H1 (cell line): ENCODE measurements at regions not wholly inside any gene's neighbourhood (a gene's known extent, or its start where the extent isn't known, plus 50 kb on each side); places are given as distances from the start of the nearest gene placed in this dataset.

Experiments used
- CTCF ChIA-PET: fragments of 300-600 bp; sonication (Branson Sonifier 250); formaldehyde crosslinking; loops from one replicate; lab custom pipeline; 2021; ENCODE audit not compliant: partially characterized antibody; lab: Charles Lee
- POLR2A ChIA-PET: fragments of 300-600 bp; sonication (Branson Sonifier 250); formaldehyde crosslinking; loops from one replicate; lab custom pipeline; 2021; ENCODE audit warnings: inconsistent platforms; ENCODE audit not compliant: partially characterized antibody; lab: Charles Lee
- DNase-seq, 2 experiments: peaks; one replicate each; pipeline versions ENCODE4 v3.0.0 to v3.0.0-alpha.2; 2010 to 2022; ENCODE audit warnings: low spot score in 2 of 2, low read depth in 1 of 2, mixed read lengths in 1 of 2
- FAIRE-seq: peaks from 2 replicates; lab custom pipeline; 2011; peaks lifted over from hg19 to GRCh38; lab: Jason Lieb, UNC
- H2AFZ ChIP-seq: 2 replicates; pipeline ENCODE4 v1.8.1; 2012; ENCODE audit warnings: low read length, inconsistent platforms
- H2AK5ac ChIP-seq: 2 replicates; pipeline ENCODE4 v1.6.1; 2013; ENCODE audit warnings: low read depth, low read length
- H2BK120ac ChIP-seq: replicated peaks from 2 replicates; pipeline ENCODE3; 2013; ENCODE audit warnings: low read depth, low read length, inconsistent platforms
- H2BK12ac ChIP-seq: 2 replicates; pipeline ENCODE4 v1.6.1; 2013; ENCODE audit warnings: low read depth, low read length
- H2BK15ac ChIP-seq: 2 replicates; pipeline ENCODE4 v1.6.1; 2013; ENCODE audit warnings: low read length
- H2BK20ac ChIP-seq: 2 replicates; pipeline ENCODE4 v1.6.1; 2013; ENCODE audit warnings: low read length
- H2BK5ac ChIP-seq: 2 replicates; pipeline ENCODE4 v1.6.1; 2013; ENCODE audit warnings: low read depth, low read length
- H3K14ac ChIP-seq: 2 replicates; pipeline ENCODE4 v1.6.1; 2013; ENCODE audit warnings: inconsistent platforms; ENCODE audit not compliant: insufficient read length
- H3K18ac ChIP-seq: 2 replicates; pipeline ENCODE4 v1.6.1; 2013; ENCODE audit warnings: low read length; ENCODE audit errors: extremely low read depth
- H3K23ac ChIP-seq: 2 replicates; pipeline ENCODE4 v1.6.1; 2013; ENCODE audit warnings: inconsistent platforms; ENCODE audit not compliant: insufficient read length
- H3K23me2 ChIP-seq: 2 replicates; pipeline ENCODE4 v1.6.1; 2013; ENCODE audit warnings: low read depth, low read length
- H3K27ac ChIP-seq: 2 replicates; pipeline ENCODE4 v1.6.1; 2011; ENCODE audit warnings: low read depth, low read length, inconsistent platforms
- H3K27me3 ChIP-seq, 4 experiments: replicated peaks in 1 of 4; 1 replicate in 1 of 4; 2 replicates in 3 of 4; pipeline versions ENCODE4 v1.6.1 to v1.8.1; 2011 to 2013; ENCODE audit warnings: low read length in 3 of 4, mild to moderate bottlenecking in 3 of 4, inconsistent platforms in 2 of 4, mixed read lengths in 2 of 4, moderate library complexity in 1 of 4; ENCODE audit not compliant: control insufficient read depth in 3 of 4, insufficient read depth in 3 of 4; ENCODE audit errors: extremely low read depth in 1 of 4
- H3K36me3 ChIP-seq, 4 experiments: 2 replicates each; pipeline versions ENCODE4 v1.6.1 to v1.8.1; 2011 to 2013; ENCODE audit warnings: mild to moderate bottlenecking in 4 of 4, low read length in 3 of 4, moderate library complexity in 2 of 4, control low read depth in 1 of 4, inconsistent platforms in 1 of 4; ENCODE audit not compliant: insufficient read depth in 4 of 4, control insufficient read depth in 2 of 4
- H3K4ac ChIP-seq: replicated peaks from 2 replicates; pipeline ENCODE3; 2013; ENCODE audit warnings: low read length, low read depth, mixed read lengths, inconsistent platforms; ENCODE audit not compliant: insufficient read length
- H3K4me1 ChIP-seq, 4 experiments: replicated peaks in 1 of 4; 1 replicate in 1 of 4; 2 replicates in 3 of 4; pipeline versions ENCODE4 v1.6.1 to v1.8.1; 2011 to 2013; ENCODE audit warnings: low read length in 3 of 4, inconsistent platforms in 2 of 4, mixed read lengths in 1 of 4; ENCODE audit not compliant: insufficient read depth in 4 of 4, control insufficient read depth in 3 of 4
- H3K4me2 ChIP-seq, 2 experiments: 2 replicates each; pipeline versions ENCODE4 v1.6.1 to v1.8.1; 2011 to 2013; ENCODE audit warnings: low read depth in 2 of 2, low read length in 2 of 2, control low read depth in 1 of 2, inconsistent platforms in 1 of 2, mild to moderate bottlenecking in 1 of 2; ENCODE audit not compliant: insufficient read depth in 1 of 2
- H3K4me3 ChIP-seq, 4 experiments: fragments of 200-600, 300-600 bp in 1 of 4; sonication (generic), shearing (Covaris generic), sonication (Bioruptor Twin) in 1 of 4; 2 replicates each; pipeline versions ENCODE4 v1.5.1 to v1.8.1; 2011 to 2016; ENCODE audit warnings: low read length in 4 of 4, low read depth in 3 of 4, control low read depth in 2 of 4, inconsistent platforms in 2 of 4, mild to moderate bottlenecking in 2 of 4, mixed read lengths in 1 of 4, moderate library complexity in 1 of 4; ENCODE audit not compliant: insufficient read depth in 2 of 4; ENCODE audit errors: extremely low read depth in 1 of 4
- H3K56ac ChIP-seq: replicated peaks from 2 replicates; pipeline ENCODE3; 2013; ENCODE audit warnings: low read depth, mild to moderate bottlenecking, mixed read lengths, low read length, inconsistent platforms; ENCODE audit not compliant: insufficient read length
- H3K79me1 ChIP-seq: 2 replicates; pipeline ENCODE4 v1.6.1; 2013; ENCODE audit warnings: low read depth, low read length, control low read depth
- H3K79me2 ChIP-seq, 2 experiments: 2 replicates each; pipeline versions ENCODE4 v1.6.1 to v1.8.1; 2012 to 2013; ENCODE audit warnings: low read length in 2 of 2, mild to moderate bottlenecking in 2 of 2, inconsistent platforms in 1 of 2; ENCODE audit not compliant: insufficient read depth in 2 of 2, control insufficient read depth in 1 of 2
- H3K9ac ChIP-seq, 4 experiments: replicated peaks in 1 of 4; 1 replicate in 1 of 4; 2 replicates in 3 of 4; pipeline versions ENCODE4 v1.6.1 to v1.8.1; 2011 to 2013; ENCODE audit warnings: low read depth in 3 of 4, low read length in 3 of 4, control low read depth in 2 of 4, mild to moderate bottlenecking in 2 of 4, moderate library complexity in 2 of 4, inconsistent platforms in 1 of 4; ENCODE audit errors: extremely low read depth in 1 of 4
- H3K9me3 ChIP-seq, 2 experiments: 2 replicates each; pipeline versions ENCODE4 v1.6.1 to v1.8.1; 2012 to 2013; ENCODE audit warnings: mild to moderate bottlenecking in 2 of 2, moderate library complexity in 2 of 2, control low read depth in 1 of 2, inconsistent platforms in 1 of 2, low read depth in 1 of 2, low read length in 1 of 2, mixed read lengths in 1 of 2; ENCODE audit not compliant: insufficient read depth in 2 of 2
- H4K20me1 ChIP-seq, 2 experiments: replicated peaks in 1 of 2; 2 replicates each; pipeline versions ENCODE3 to v1.8.1; 2011 to 2013; ENCODE audit warnings: inconsistent platforms in 2 of 2, low read length in 2 of 2, mild to moderate bottlenecking in 1 of 2; ENCODE audit not compliant: insufficient read depth in 2 of 2, control insufficient read depth in 1 of 2
- H4K5ac ChIP-seq: 2 replicates; pipeline ENCODE4 v1.6.1; 2013; ENCODE audit warnings: low read length, low read depth, mixed read lengths, inconsistent platforms; ENCODE audit not compliant: insufficient read length
- H4K8ac ChIP-seq: 2 replicates; pipeline ENCODE4 v1.8.0; 2013; ENCODE audit warnings: mild to moderate bottlenecking, moderate library complexity, low read length, inconsistent platforms; ENCODE audit not compliant: insufficient read depth; ENCODE audit errors: extremely low read depth
- H4K91ac ChIP-seq: replicated peaks from 2 replicates; pipeline ENCODE3; 2013; ENCODE audit warnings: low read length, mixed read lengths, inconsistent platforms; ENCODE audit not compliant: insufficient read length
- ASH2L ChIP-seq: fragments of 200-600, 300-600 bp; sonication (generic); IDR thresholded peaks from one replicate; pipeline ENCODE4 v1.7.1; 2017; ENCODE audit warnings: low read length
- ATF3 ChIP-seq: IDR thresholded peaks from 2 replicates; pipeline ENCODE4 v1.6.1; 2011; ENCODE audit warnings: low read depth, mild to moderate bottlenecking, low read length; ENCODE audit not compliant: insufficient read depth
- BACH1 ChIP-seq: IDR thresholded peaks from 2 replicates; pipeline ENCODE4 v1.6.1; 2012; ENCODE audit warnings: low read length, improper control_type of control experiment
- CEBPB ChIP-seq: IDR thresholded peaks from 2 replicates; pipeline ENCODE4 v1.6.1; 2012; ENCODE audit warnings: low read depth, low read length
- E2F6 ChIP-seq: IDR thresholded peaks from 2 replicates; pipeline ENCODE4 v1.6.1; 2012; ENCODE audit warnings: inconsistent platforms
- JUN ChIP-seq: IDR thresholded peaks from 2 replicates; pipeline ENCODE4 v1.6.1; 2011; ENCODE audit warnings: low read depth, mild to moderate bottlenecking, improper control_type of control experiment, low read length
- MAFK ChIP-seq: IDR thresholded peaks from 2 replicates; pipeline ENCODE4 v1.6.1; 2012; ENCODE audit warnings: low read depth, mild to moderate bottlenecking, improper control_type of control experiment, low read length
- MAX ChIP-seq: IDR thresholded peaks from 2 replicates; pipeline ENCODE4 v1.6.1; 2012; ENCODE audit warnings: inconsistent platforms
- NANOG ChIP-seq: IDR thresholded peaks from 2 replicates; pipeline ENCODE4 v1.6.1; 2011; ENCODE audit warnings: low read length, low read depth, mild to moderate bottlenecking, inconsistent platforms; ENCODE audit not compliant: insufficient read depth, poor library complexity, severe bottlenecking
- POLR2A ChIP-seq, 2 experiments: IDR thresholded peaks; 1 replicate in 1 of 2; 2 replicates in 1 of 2; pipeline ENCODE4 v1.6.1; 2011; ENCODE audit warnings: low read depth in 2 of 2, low read length in 2 of 2, mild to moderate bottlenecking in 2 of 2; ENCODE audit errors: control extremely low read depth in 1 of 2
- POLR2AphosphoS5 ChIP-seq: IDR thresholded peaks from 2 replicates; pipeline ENCODE4 v1.6.1; 2011; ENCODE audit warnings: low read depth, low read length
- RXRA ChIP-seq: IDR thresholded peaks from 2 replicates; pipeline ENCODE4 v1.6.1; 2011; ENCODE audit warnings: low read depth, mild to moderate bottlenecking, low read length, moderate library complexity; ENCODE audit not compliant: insufficient read depth
- SIX5 ChIP-seq: IDR thresholded peaks from 2 replicates; pipeline ENCODE4 v1.6.1; 2011; ENCODE audit warnings: mild to moderate bottlenecking, low read depth, low read length
- SP1 ChIP-seq: IDR thresholded peaks from 2 replicates; pipeline ENCODE4 v1.6.1; 2011; ENCODE audit warnings: low read depth, low read length
- SP4 ChIP-seq: IDR thresholded peaks from 2 replicates; pipeline ENCODE4 v1.6.1; 2012; ENCODE audit warnings: low read length, inconsistent platforms
- YY1 ChIP-seq: IDR thresholded peaks from 2 replicates; pipeline ENCODE4 v1.6.1; 2011; ENCODE audit warnings: low read depth, mild to moderate bottlenecking, low read length
- WGBS, 2 experiments: shearing (Covaris generic) in 1 of 2; methylation state at CpG; one replicate each; pipeline versions ENCODE4 v1.1.6 to v1.1.7; 2013 to 2015; ENCODE audit warnings: low lambda C conversion rate in 2 of 2, mixed read lengths in 2 of 2, inconsistent platforms in 1 of 2, low coverage in 1 of 2, missing lambda C conversion rate in 1 of 2; ENCODE audit not compliant: insufficient replicate concordance in 2 of 2, insufficient coverage in 1 of 2, insufficient read length in 1 of 2; ENCODE audit errors: extremely low coverage in 1 of 2, missing lambda C conversion rate in 1 of 2; 5-methylcytosine and 5-hydroxymethylcytosine counted together

GRCh38 chr10:45061982-45062381 lies 61.3 kb downstream of the ZNF22 start:
- H3K4ac ChIP-seq: no peak overlapping the region
- H3K4me3 ChIP-seq: no peak overlapping the region
- 82% methylated on average over 8 of the region's 8 CpGs; no CpG with 5 or more reads in 1 of the 2 experiments for WGBS, 2 experiments
- no peaks in the 10 kb centered on the region for H3K36me3 ChIP-seq
- H2BK20ac ChIP-seq: no peak overlapping the region
- no peak overlapping the region for H2AFZ ChIP-seq
- no peak overlapping the region for H3K23ac ChIP-seq
- H2AK5ac ChIP-seq: no peak overlapping the region
- H2BK12ac ChIP-seq: no peak overlapping the region
- H3K9ac ChIP-seq: no peak overlapping the region
- H3K79me1 ChIP-seq: no peaks in the 10 kb centered on the region
- H4K20me1 ChIP-seq: no peaks in the 10 kb centered on the region
- no peak for DNase-seq
- peaks cover 0 to 2% (median 0%) of the 10 kb centered on the region in 4 experiments; a peak in 1 of 7 replicates for H3K4me1 ChIP-seq
- H4K91ac ChIP-seq: no peak overlapping the region
- H3K14ac ChIP-seq: no peak overlapping the region
- H4K5ac ChIP-seq: no peak overlapping the region
- H3K9me3 ChIP-seq: no peaks in the 10 kb centered on the region
- peak; percentile 7 for FAIRE-seq
- no peak overlapping the region for H3K27ac ChIP-seq
- H2BK15ac ChIP-seq: no peak overlapping the region
- POLR2A ChIA-PET: no interaction called here
- no peak overlapping the region for H2BK5ac ChIP-seq
- H3K56ac ChIP-seq: no peak overlapping the region
- CTCF ChIA-PET: interaction anchor here (0.6 kb wide), 1 partner anchor 9 kb away, joined by 3 read pairs; no protein-coding TSS in a partner anchor
- H3K4me2 ChIP-seq: no peak overlapping the region
- H3K27me3 ChIP-seq: no peaks in the 10 kb centered on the region
- no peaks in the 10 kb centered on the region; the same call in 1 of the 2 replicates for H3K23me2 ChIP-seq
- no peak overlapping the region for H3K18ac ChIP-seq
- no peak overlapping the region for H2BK120ac ChIP-seq
- H4K8ac ChIP-seq: no peak overlapping the region
- no peaks in the 10 kb centered on the region for H3K79me2 ChIP-seq
- TF ChIP-seq MAX (no peak), ATF3 (no peak), BACH1 (no peak), YY1 (no peak), POLR2A (IDR thresholded peaks at IDR 0.05; ENCODE audit: control extremely low read depth in 1 of 2, low read depth in 2 of 2, low read length in 2 of 2) (no peak), E2F6 (no peak), RXRA (no peak), MAFK (no peak), SP4 (no peak), CEBPB (no peak), JUN (no peak), SIX5 (no peak), ASH2L (no peak), POLR2AphosphoS5 (no peak), SP1 (no peak), NANOG (no peak)
